Gastrocnemius medialis (tissue), 4 donors: ENCODE measurements at regions not wholly inside any gene's neighbourhood (a gene's known extent, or its start where the extent isn't known, plus 50 kb on each side); places are given as distances from the start of the nearest gene placed in this dataset.

Source experiments
- CTCF ChIP-seq, 5 experiments: fragments of 450-650 bp in 3 of 5; fragments of 200-600 bp in 2 of 5; sonication (generic) in 2 of 5; IDR thresholded peaks in 4 of 5; conservative IDR thresholded peaks in 1 of 5; 1 replicate in 4 of 5; 2 replicates in 1 of 5; pipeline ENCODE4 v1.5.1; 2016 to 2019; ENCODE audit warnings: antibody characterized with exemption in 5 of 5, mild to moderate bottlenecking in 3 of 5, moderate library complexity in 3 of 5
- POLR2A ChIP-seq, 2 donors: fragments of 450-650 bp; IDR thresholded peaks; one replicate each; pipeline ENCODE4 v1.6.1; 2017; ENCODE audit warnings: antibody characterized with exemption in 2 of 2, mild to moderate bottlenecking in 2 of 2, moderate library complexity in 2 of 2

GRCh38 chr4:105022811-105023667 lies 123.6 kb upstream of the TET2 start:
- no peak for TF ChIP-seq POLR2A (IDR thresholded peaks at IDR 0.05)
- TF ChIP-seq CTCF (IDR thresholded peaks at IDR 0.05 in 4 of 5, conservative IDR thresholded peaks at IDR 0.05 in 1 of 5), result no peak
